ENCODE measurements at regions not wholly inside any gene's neighbourhood (a gene's known extent, or its start where the extent isn't known, plus 50 kb on each side); places are given as distances from the start of the nearest gene placed in this dataset.
A peak's percentile ranks its signal among the peaks of the same experiment; 100 is the strongest.

DNA sequence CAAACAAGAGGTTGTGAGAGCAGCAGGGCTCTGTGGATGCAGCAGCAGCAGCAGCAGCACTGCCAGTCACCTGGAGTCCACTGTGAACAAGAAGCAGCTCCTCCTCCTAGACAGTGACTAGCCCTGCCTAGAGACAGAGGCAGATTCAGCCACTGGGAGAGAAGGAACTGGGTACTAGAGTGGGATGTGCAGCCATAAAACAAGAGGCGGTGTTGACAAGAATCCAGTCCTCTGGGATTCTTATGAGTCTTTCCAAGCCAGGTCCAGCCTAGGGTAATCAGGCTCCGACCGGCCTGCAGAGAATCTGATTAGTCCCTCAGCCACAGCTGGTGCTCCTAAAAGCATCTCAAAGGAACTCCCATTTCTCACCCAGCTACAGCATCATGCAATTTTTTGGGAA is 83.9 kb upstream of the USP47 start:
- Histone ChIP-seq H3K4me2 (no peak overlapping the region), H2AFZ (no peak overlapping the region), H3K9me2 (replicated peaks; ENCODE audit: insufficient read depth) (no peaks in the 10 kb centered on the region), H3K27ac (no peak overlapping the region), H4K20me1 (ENCODE audit: insufficient read depth, poor library complexity, severe bottlenecking) (no peaks in the 10 kb centered on the region), H3K79me2 (no peaks in the 10 kb centered on the region), H3K4me3 (no peak overlapping the region), H3K4me1 (ENCODE audit: insufficient read depth) (no peaks in the 10 kb centered on the region), H3K9me3 (ENCODE audit: low read depth) (no peaks in the 10 kb centered on the region), H3K36me3 (replicated peaks; ENCODE audit: insufficient read depth, low read depth) (no peaks in the 10 kb centered on the region), H3K27me3 (no peaks in the 10 kb centered on the region)
- TF ChIP-seq EZH2phosphoT487 (IDR thresholded peaks at IDR 0.05; ENCODE audit: low read depth, severe bottlenecking, unreplicated experiment) (no peak), EZH2 (IDR thresholded peaks at IDR 0.05; ENCODE audit: borderline replicate concordance) (no peak)
- TF ChIP-seq, protein P1, sequence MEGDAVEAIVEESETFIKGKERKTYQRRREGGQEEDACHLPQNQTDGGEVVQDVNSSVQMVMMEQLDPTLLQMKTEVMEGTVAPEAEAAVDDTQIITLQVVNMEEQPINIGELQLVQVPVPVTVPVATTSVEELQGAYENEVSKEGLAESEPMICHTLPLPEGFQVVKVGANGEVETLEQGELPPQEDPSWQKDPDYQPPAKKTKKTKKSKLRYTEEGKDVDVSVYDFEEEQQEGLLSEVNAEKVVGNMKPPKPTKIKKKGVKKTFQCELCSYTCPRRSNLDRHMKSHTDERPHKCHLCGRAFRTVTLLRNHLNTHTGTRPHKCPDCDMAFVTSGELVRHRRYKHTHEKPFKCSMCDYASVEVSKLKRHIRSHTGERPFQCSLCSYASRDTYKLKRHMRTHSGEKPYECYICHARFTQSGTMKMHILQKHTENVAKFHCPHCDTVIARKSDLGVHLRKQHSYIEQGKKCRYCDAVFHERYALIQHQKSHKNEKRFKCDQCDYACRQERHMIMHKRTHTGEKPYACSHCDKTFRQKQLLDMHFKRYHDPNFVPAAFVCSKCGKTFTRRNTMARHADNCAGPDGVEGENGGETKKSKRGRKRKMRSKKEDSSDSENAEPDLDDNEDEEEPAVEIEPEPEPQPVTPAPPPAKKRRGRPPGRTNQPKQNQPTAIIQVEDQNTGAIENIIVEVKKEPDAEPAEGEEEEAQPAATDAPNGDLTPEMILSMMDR (IDR thresholded peaks at IDR 0.05; ENCODE audit: poor library complexity), result no peak
- peak; percentile 15 for DNase-seq (ENCODE audit: low spot score)
- WGBS (ENCODE audit: low lambda C conversion rate, missing lambda C conversion rate), result 75% methylated on average over 3 of the region's 3 CpGs

DNA sequence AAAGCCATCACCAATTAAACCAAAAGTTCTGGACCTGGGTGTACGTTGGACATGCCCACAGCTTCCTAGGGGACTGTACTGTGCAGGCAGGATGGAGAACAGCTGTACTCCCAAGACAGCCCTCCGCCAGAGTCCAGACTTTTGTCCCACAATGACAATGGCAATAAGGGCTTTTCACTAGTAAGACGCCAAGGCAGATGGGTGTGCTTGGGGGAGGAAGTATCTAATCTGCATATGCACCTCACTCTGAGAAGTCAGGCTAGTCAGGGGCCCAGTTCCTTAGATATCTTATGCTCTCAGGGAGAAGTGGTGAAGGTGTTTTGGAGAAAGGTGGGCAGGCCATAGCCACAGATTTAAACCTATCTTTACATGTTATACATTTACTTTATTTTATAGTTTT is 85.1 kb upstream of the USP47 start:
- DNase-seq (ENCODE audit: low spot score), result no peak
- WGBS (ENCODE audit: low lambda C conversion rate, missing lambda C conversion rate), result 79% methylated on average over 3 of the region's 3 CpGs
- no peaks in the 10 kb centered on the region for H3K4me1 ChIP-seq (ENCODE audit: insufficient read depth)
- TF ChIP-seq EZH2 (IDR thresholded peaks at IDR 0.05; ENCODE audit: borderline replicate concordance), result no peak
- TF ChIP-seq, protein P1 (IDR thresholded peaks at IDR 0.05; ENCODE audit: poor library complexity), result no peak
- no peaks in the 10 kb centered on the region for H3K79me2 ChIP-seq
- no peak overlapping the region for H3K4me3 ChIP-seq
- H3K9me2 ChIP-seq (replicated peaks; ENCODE audit: insufficient read depth), result no peaks in the 10 kb centered on the region
- H3K27ac ChIP-seq, result no peak overlapping the region
- no peak overlapping the region for H3K4me2 ChIP-seq
- no peak overlapping the region for H2AFZ ChIP-seq
- no peaks in the 10 kb centered on the region for H3K36me3 ChIP-seq (replicated peaks; ENCODE audit: insufficient read depth, low read depth)
- no peaks in the 10 kb centered on the region for H4K20me1 ChIP-seq (ENCODE audit: insufficient read depth, poor library complexity, severe bottlenecking)
- H3K27me3 ChIP-seq, result no peaks in the 10 kb centered on the region
- H3K9me3 ChIP-seq (ENCODE audit: low read depth), result no peaks in the 10 kb centered on the region

DNA sequence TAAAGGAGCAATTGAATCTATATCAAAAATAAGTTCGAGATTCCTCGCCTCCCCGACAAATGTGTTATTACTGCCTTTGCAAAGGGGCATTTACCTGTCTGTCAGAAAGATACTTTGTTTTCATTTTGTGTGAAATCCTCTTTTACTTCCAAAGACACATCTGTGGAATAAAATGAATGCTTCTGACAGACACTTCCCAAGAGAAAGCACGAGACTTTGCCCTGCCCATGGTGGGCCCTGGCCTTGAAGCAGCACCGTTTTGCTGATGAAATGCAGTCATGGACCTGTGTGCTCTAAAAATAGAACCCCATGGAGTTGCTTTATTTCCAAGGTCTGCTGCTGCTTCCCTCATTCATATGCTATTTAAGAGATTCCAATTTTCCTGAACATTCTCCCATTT is 85.9 kb upstream of the USP47 start:
- 81% methylated on average over 5 of the region's 5 CpGs for WGBS (ENCODE audit: low lambda C conversion rate, missing lambda C conversion rate)
- H3K9me3 ChIP-seq (ENCODE audit: low read depth), result no peaks in the 10 kb centered on the region
- H4K20me1 ChIP-seq (ENCODE audit: insufficient read depth, poor library complexity, severe bottlenecking), result no peaks in the 10 kb centered on the region
- H3K4me1 ChIP-seq (ENCODE audit: insufficient read depth), result no peaks in the 10 kb centered on the region
- DNase-seq (ENCODE audit: low spot score), result no peak
- H3K27me3 ChIP-seq, result no peaks in the 10 kb centered on the region
- no peak overlapping the region for H3K4me3 ChIP-seq
- H2AFZ ChIP-seq, result no peak overlapping the region
- no peak overlapping the region for H3K4me2 ChIP-seq
- H3K27ac ChIP-seq, result no peak overlapping the region
- no peaks in the 10 kb centered on the region for H3K79me2 ChIP-seq
- TF ChIP-seq, protein P1 (IDR thresholded peaks at IDR 0.05; ENCODE audit: poor library complexity), result no peak
- TF ChIP-seq EZH2 (IDR thresholded peaks at IDR 0.05; ENCODE audit: borderline replicate concordance), result no peak
- TF ChIP-seq EZH2phosphoT487 (IDR thresholded peaks at IDR 0.05; ENCODE audit: low read depth, severe bottlenecking, unreplicated experiment), result no peak
- H3K9me2 ChIP-seq (replicated peaks; ENCODE audit: insufficient read depth), result no peaks in the 10 kb centered on the region
- no peaks in the 10 kb centered on the region for H3K36me3 ChIP-seq (replicated peaks; ENCODE audit: insufficient read depth, low read depth)

DNA sequence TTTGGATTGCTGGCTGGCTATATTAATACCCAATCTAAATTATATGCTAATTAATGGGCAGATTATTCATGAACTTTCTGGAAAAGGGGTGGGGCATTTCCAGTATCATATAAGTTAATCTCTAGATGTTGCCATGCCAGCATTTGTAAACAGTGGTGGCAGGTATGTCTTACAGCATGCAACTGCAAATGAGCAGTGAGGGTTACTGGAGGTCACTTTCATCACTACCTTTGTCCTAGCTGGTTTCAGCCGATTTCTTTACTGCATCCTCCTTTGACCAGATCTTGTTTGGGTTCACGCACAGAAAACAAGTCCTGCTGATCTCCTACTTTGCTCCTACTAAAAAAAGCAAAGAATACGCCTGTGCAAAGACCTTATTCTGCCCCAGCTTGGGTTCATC is 89.1 kb upstream of the USP47 start:
- Histone ChIP-seq H3K79me2 (no peaks in the 10 kb centered on the region), H3K27me3 (no peaks in the 10 kb centered on the region), H3K9me3 (ENCODE audit: low read depth) (no peaks in the 10 kb centered on the region), H3K4me3 (no peak overlapping the region), H3K4me2 (no peak overlapping the region), H3K36me3 (replicated peaks; ENCODE audit: insufficient read depth, low read depth) (no peaks in the 10 kb centered on the region), H3K27ac (no peak overlapping the region), H4K20me1 (ENCODE audit: insufficient read depth, poor library complexity, severe bottlenecking) (no peaks in the 10 kb centered on the region), H3K4me1 (ENCODE audit: insufficient read depth) (no peaks in the 10 kb centered on the region), H2AFZ (no peak overlapping the region), H3K9me2 (replicated peaks; ENCODE audit: insufficient read depth) (no peaks in the 10 kb centered on the region)
- TF ChIP-seq, protein P1 (IDR thresholded peaks at IDR 0.05; ENCODE audit: poor library complexity), result no peak
- TF ChIP-seq EZH2 (IDR thresholded peaks at IDR 0.05; ENCODE audit: borderline replicate concordance), result no peak
- DNase-seq (ENCODE audit: low spot score), result peak; percentile 11
- 81% methylated on average over 3 of the region's 3 CpGs for WGBS (ENCODE audit: low lambda C conversion rate, missing lambda C conversion rate)

All from hepatocyte (in vitro differentiated cells).